ENCODE measurements at regions not wholly inside any gene's neighbourhood (a gene's known extent, or its start where the extent isn't known, plus 50 kb on each side); places are given as distances from the start of the nearest gene placed in this dataset.

- DNase-seq (ENCODE audit: low read depth): no peak
- no peak overlapping the region for H3K4me3 ChIP-seq (ENCODE audit: low read length)
- TF ChIP-seq CTCF (IDR thresholded peaks at IDR 0.05; ENCODE audit: insufficient read depth, low read depth, low read length, missing control alignments): no peak
Measured at GRCh38 chr3:109648027-109648426, 310.7 kb upstream of the DPPA4 start.

- DNase-seq (ENCODE audit: low read depth): no peak
- H3K4me3 ChIP-seq (ENCODE audit: low read length): no peak overlapping the region
- no peak for TF ChIP-seq CTCF (IDR thresholded peaks at IDR 0.05; ENCODE audit: insufficient read depth, low read depth, low read length, missing control alignments)
Measured at GRCh38 chr3:109656225-109656624, 318.9 kb upstream of the DPPA4 start.

- H3K4me3 ChIP-seq (ENCODE audit: low read length): no peak overlapping the region
- TF ChIP-seq CTCF (IDR thresholded peaks at IDR 0.05; ENCODE audit: insufficient read depth, low read depth, low read length, missing control alignments): no peak
- no peak for DNase-seq (ENCODE audit: low read depth)
Measured at GRCh38 chr3:109678600-109678999, 341.3 kb upstream of the DPPA4 start.

- TF ChIP-seq CTCF (IDR thresholded peaks at IDR 0.05; ENCODE audit: insufficient read depth, low read depth, low read length, missing control alignments): no peak
- H3K4me3 ChIP-seq (ENCODE audit: low read length): no peak overlapping the region
- DNase-seq (ENCODE audit: low read depth): no peak
Measured at GRCh38 chr3:109679664-109680063, 342.3 kb upstream of the DPPA4 start.

- DNase-seq (ENCODE audit: low read depth): peak; percentile 46
- no peak overlapping the region for H3K4me3 ChIP-seq (ENCODE audit: low read length)
- TF ChIP-seq CTCF (IDR thresholded peaks at IDR 0.05; ENCODE audit: insufficient read depth, low read depth, low read length, missing control alignments): no peak
Measured at GRCh38 chr3:109683746-109684145, 346.4 kb upstream of the DPPA4 start.

GRCh38 chr3:109685084-109686079 is 348.0 kb upstream of the DPPA4 start:
- H3K4me3 ChIP-seq (ENCODE audit: low read length): no peak overlapping the region

More at GRCh38 chr3:109685084-109686079, 348.0 kb upstream of the DPPA4 start:
- DNase-seq (ENCODE audit: low read depth): peak; percentile 98
- no peak for TF ChIP-seq CTCF (IDR thresholded peaks at IDR 0.05; ENCODE audit: insufficient read depth, low read depth, low read length, missing control alignments)

Measured in epithelial cell of esophagus (primary cell).